WTC11 (cell line): ENCODE measurements at regions not wholly inside any gene's neighbourhood (a gene's known extent, or its start where the extent isn't known, plus 50 kb on each side); places are given as distances from the start of the nearest gene placed in this dataset.

Experiments
- AFF4 ChIP-seq: sonication (generic); formaldehyde crosslinking; IDR thresholded peaks from 2 replicates; pipeline ENCODE4 v1.8.1; 2023; ENCODE audit warnings: mild to moderate bottlenecking, missing genetic modification reagents, borderline replicate concordance
- CBFB ChIP-seq: sonication (generic); formaldehyde crosslinking; IDR thresholded peaks from 2 replicates; pipeline ENCODE4 v1.8.1; 2022; ENCODE audit warnings: mild to moderate bottlenecking, low read depth, missing genetic modification reagents
- CTCF ChIP-seq: fragments of 200-600 bp; IDR thresholded peaks from 2 replicates; pipeline ENCODE4 v1.8.0; 2022; ENCODE audit warnings: antibody characterized with exemption
- E2F1 ChIP-seq: sonication (generic); formaldehyde crosslinking; IDR thresholded peaks from 2 replicates; pipeline ENCODE4 v1.8.0; 2022; ENCODE audit warnings: mild to moderate bottlenecking, missing genetic modification reagents
- ETV6 ChIP-seq: sonication (generic); formaldehyde crosslinking; IDR thresholded peaks from 2 replicates; pipeline ENCODE4 v1.8.1; 2022; ENCODE audit warnings: mild to moderate bottlenecking, missing genetic modification reagents
- HMGXB4 ChIP-seq: sonication (generic); formaldehyde crosslinking; IDR thresholded peaks from 2 replicates; pipeline ENCODE4 v1.8.1; 2023; ENCODE audit warnings: mild to moderate bottlenecking, moderate library complexity, missing genetic modification reagents
- MAX ChIP-seq: sonication (generic); formaldehyde crosslinking; IDR thresholded peaks from 2 replicates; pipeline ENCODE4 v1.8.0; 2022; ENCODE audit warnings: mild to moderate bottlenecking, missing genetic modification reagents
- PREB ChIP-seq: sonication (generic); formaldehyde crosslinking; IDR thresholded peaks from 2 replicates; pipeline ENCODE4 v1.8.1; 2022; ENCODE audit warnings: mild to moderate bottlenecking, missing genetic modification reagents, moderate library complexity, borderline replicate concordance
- SOX15 ChIP-seq: fragments of 250-450 bp; sonication (Bioruptor Pico); IDR thresholded peaks from 2 replicates; pipeline ENCODE4 v1.9.0; 2021; ENCODE audit warnings: mild to moderate bottlenecking
- TCF7 ChIP-seq: sonication (generic); formaldehyde crosslinking; IDR thresholded peaks from 2 replicates; pipeline ENCODE4 v1.8.0; 2022; ENCODE audit warnings: mild to moderate bottlenecking, low read depth, missing genetic modification reagents, moderate library complexity
- ZBTB21 ChIP-seq: sonication (generic); formaldehyde crosslinking; IDR thresholded peaks from 2 replicates; pipeline ENCODE4 v1.8.1; 2023; ENCODE audit warnings: mild to moderate bottlenecking, missing genetic modification reagents, borderline replicate concordance

- TF ChIP-seq CTCF (no peak), ZBTB21 (CRISPR knock-in tag) (no peak), E2F1 (CRISPR knock-in tag) (no peak), CBFB (CRISPR knock-in tag) (no peak), ETV6 (CRISPR knock-in tag) (no peak), AFF4 (CRISPR knock-in tag) (no peak), PREB (CRISPR knock-in tag) (no peak), SOX15 (CRISPR knock-in tag) (no peak), HMGXB4 (no peak), MAX (no peak), TCF7 (CRISPR knock-in tag) (no peak)
Observed at GRCh38 chr7:114229246-114229645, 185.4 kb upstream of the FOXP2 start.
